Panc1 (cell line): ENCODE measurements at regions not wholly inside any gene's neighbourhood (a gene's known extent, or its start where the extent isn't known, plus 50 kb on each side); places are given as distances from the start of the nearest gene placed in this dataset.

Experiments used
- POLR2AphosphoS5 ChIP-seq: IDR thresholded peaks from 2 replicates; pipeline ENCODE4 v1.6.1; 2012; ENCODE audit warnings: mild to moderate bottlenecking, low read depth, low read length, moderate library complexity
- SIN3A ChIP-seq: IDR thresholded peaks from 2 replicates; pipeline ENCODE4 v1.6.1; 2012; ENCODE audit warnings: low read depth, mild to moderate bottlenecking, low read length, moderate library complexity, borderline replicate concordance; ENCODE audit not compliant: insufficient read depth
- TF ChIP-seq, protein P1 (sequence below): fragments of 450-650 bp; IDR thresholded peaks from 2 replicates; pipeline ENCODE4 v1.5.1; 2017; ENCODE audit warnings: mild to moderate bottlenecking
- TF ChIP-seq, protein P2 (sequence below), 2 experiments: IDR thresholded peaks; 2 replicates each; pipeline ENCODE4 v1.6.1; 2011 to 2012; ENCODE audit warnings: low read depth in 2 of 2, control low read depth in 1 of 2, low read length in 1 of 2, mild to moderate bottlenecking in 1 of 2, moderate library complexity in 1 of 2; ENCODE audit not compliant: insufficient read depth in 1 of 2

DNA sequence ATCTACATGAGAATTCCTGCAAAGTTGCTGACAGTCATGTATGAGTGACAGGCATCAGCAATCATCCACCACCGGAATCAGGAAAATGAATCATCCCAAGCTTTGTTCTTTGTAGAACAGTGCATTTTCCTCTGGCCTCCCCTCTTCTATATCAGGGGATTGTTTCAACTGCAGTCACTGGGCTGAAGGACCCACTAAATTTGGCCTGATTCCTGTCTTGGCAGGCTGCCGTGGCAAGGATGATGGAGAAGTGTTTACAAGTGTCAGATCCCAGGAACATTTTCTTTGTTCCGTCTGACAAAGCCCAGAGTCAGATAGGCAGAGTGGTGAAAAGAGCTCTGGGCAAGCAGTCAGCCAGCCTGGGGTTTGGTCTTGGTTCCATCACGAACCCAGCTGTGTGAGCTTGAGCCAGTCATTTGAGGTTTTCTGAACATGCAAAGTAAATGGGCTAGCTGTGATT is 175.1 kb upstream of the TSC22D2 start:
- TF ChIP-seq, protein P1, sequence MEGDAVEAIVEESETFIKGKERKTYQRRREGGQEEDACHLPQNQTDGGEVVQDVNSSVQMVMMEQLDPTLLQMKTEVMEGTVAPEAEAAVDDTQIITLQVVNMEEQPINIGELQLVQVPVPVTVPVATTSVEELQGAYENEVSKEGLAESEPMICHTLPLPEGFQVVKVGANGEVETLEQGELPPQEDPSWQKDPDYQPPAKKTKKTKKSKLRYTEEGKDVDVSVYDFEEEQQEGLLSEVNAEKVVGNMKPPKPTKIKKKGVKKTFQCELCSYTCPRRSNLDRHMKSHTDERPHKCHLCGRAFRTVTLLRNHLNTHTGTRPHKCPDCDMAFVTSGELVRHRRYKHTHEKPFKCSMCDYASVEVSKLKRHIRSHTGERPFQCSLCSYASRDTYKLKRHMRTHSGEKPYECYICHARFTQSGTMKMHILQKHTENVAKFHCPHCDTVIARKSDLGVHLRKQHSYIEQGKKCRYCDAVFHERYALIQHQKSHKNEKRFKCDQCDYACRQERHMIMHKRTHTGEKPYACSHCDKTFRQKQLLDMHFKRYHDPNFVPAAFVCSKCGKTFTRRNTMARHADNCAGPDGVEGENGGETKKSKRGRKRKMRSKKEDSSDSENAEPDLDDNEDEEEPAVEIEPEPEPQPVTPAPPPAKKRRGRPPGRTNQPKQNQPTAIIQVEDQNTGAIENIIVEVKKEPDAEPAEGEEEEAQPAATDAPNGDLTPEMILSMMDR: no peak
- TF ChIP-seq, protein P2, sequence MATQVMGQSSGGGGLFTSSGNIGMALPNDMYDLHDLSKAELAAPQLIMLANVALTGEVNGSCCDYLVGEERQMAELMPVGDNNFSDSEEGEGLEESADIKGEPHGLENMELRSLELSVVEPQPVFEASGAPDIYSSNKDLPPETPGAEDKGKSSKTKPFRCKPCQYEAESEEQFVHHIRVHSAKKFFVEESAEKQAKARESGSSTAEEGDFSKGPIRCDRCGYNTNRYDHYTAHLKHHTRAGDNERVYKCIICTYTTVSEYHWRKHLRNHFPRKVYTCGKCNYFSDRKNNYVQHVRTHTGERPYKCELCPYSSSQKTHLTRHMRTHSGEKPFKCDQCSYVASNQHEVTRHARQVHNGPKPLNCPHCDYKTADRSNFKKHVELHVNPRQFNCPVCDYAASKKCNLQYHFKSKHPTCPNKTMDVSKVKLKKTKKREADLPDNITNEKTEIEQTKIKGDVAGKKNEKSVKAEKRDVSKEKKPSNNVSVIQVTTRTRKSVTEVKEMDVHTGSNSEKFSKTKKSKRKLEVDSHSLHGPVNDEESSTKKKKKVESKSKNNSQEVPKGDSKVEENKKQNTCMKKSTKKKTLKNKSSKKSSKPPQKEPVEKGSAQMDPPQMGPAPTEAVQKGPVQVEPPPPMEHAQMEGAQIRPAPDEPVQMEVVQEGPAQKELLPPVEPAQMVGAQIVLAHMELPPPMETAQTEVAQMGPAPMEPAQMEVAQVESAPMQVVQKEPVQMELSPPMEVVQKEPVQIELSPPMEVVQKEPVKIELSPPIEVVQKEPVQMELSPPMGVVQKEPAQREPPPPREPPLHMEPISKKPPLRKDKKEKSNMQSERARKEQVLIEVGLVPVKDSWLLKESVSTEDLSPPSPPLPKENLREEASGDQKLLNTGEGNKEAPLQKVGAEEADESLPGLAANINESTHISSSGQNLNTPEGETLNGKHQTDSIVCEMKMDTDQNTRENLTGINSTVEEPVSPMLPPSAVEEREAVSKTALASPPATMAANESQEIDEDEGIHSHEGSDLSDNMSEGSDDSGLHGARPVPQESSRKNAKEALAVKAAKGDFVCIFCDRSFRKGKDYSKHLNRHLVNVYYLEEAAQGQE (IDR thresholded peaks at IDR 0.05; ENCODE audit: insufficient read depth in 1 of 2, low read depth in 2 of 2, low read length in 1 of 2): no peak
- TF ChIP-seq SIN3A (no peak), POLR2AphosphoS5 (no peak)
